ENCODE measurements at regions not wholly inside any gene's neighbourhood (a gene's known extent, or its start where the extent isn't known, plus 50 kb on each side); places are given as distances from the start of the nearest gene placed in this dataset.
"Not testable (repeated sequence)": the region's sequence is repeated elsewhere in the genome, so short reads cannot be mapped to it uniquely, and the experiment has no call there.

- intact Hi-C loops (cut with DNase I; ENCODE audit: low total_unique reads): no loop called here
- TF ChIP-seq, protein P1, sequence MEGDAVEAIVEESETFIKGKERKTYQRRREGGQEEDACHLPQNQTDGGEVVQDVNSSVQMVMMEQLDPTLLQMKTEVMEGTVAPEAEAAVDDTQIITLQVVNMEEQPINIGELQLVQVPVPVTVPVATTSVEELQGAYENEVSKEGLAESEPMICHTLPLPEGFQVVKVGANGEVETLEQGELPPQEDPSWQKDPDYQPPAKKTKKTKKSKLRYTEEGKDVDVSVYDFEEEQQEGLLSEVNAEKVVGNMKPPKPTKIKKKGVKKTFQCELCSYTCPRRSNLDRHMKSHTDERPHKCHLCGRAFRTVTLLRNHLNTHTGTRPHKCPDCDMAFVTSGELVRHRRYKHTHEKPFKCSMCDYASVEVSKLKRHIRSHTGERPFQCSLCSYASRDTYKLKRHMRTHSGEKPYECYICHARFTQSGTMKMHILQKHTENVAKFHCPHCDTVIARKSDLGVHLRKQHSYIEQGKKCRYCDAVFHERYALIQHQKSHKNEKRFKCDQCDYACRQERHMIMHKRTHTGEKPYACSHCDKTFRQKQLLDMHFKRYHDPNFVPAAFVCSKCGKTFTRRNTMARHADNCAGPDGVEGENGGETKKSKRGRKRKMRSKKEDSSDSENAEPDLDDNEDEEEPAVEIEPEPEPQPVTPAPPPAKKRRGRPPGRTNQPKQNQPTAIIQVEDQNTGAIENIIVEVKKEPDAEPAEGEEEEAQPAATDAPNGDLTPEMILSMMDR (IDR thresholded peaks at IDR 0.05): no peak
- TF ChIP-seq POLR2AphosphoS5 (IDR thresholded peaks at IDR 0.05): no peak
- TF ChIP-seq POLR2A (IDR thresholded peaks at IDR 0.05): no peak
- no peak overlapping the region for H3K27ac ChIP-seq
These were observed 146.5 kb downstream of the SPATA31D1 start for GRCh38 chr9:82135106-82135505.

GRCh38 chr9:82138081-82138480 lies 149.5 kb downstream of the SPATA31D1 start:
- H3K9me3 ChIP-seq; H3K27me3 ChIP-seq; H3K4me1 ChIP-seq; DNase-seq (ENCODE audit: low spot score in 2 of 2); H3K27ac ChIP-seq; H3K4me3 ChIP-seq; intact Hi-C loops (cut with DNase I; ENCODE audit: low total_unique reads); H3K36me3 ChIP-seq: not testable (repeated sequence)

More at GRCh38 chr9:82135106-82135505, 146.5 kb downstream of the SPATA31D1 start:
- H3K36me3 ChIP-seq: no peaks in the 10 kb centered on the region
- H3K27me3 ChIP-seq: no peaks in the 10 kb centered on the region
- no peak for DNase-seq (ENCODE audit: low spot score in 2 of 2)
- H3K9me3 ChIP-seq: no peaks in the 10 kb centered on the region
- H3K4me1 ChIP-seq: no peaks in the 10 kb centered on the region
- no peak overlapping the region for H3K4me3 ChIP-seq

DNA sequence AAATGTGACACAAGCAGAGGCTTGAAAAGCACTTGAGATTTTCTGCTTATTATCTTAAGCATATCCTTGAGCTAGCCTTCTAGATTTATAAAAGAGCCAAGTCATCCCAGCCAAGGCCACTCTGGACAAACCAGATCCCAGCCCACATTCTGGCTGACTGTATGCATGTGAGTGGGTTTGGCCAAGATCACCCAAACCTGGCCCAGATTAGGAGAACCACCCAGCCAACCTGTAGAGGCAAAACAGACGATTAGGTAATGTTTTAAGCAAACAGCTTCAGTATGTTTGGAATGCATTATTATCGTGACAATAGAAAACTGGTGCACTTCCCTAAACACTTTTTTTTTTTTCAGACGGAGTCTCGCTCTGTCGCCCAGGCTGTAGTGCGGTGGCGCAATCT lies 151.9 kb downstream of the SPATA31D1 start:
- no peaks in the 10 kb centered on the region for H3K36me3 ChIP-seq
- H3K9me3 ChIP-seq: no peaks in the 10 kb centered on the region
- H3K27me3 ChIP-seq: no peaks in the 10 kb centered on the region
- H3K4me3 ChIP-seq: no peak overlapping the region
- no peaks in the 10 kb centered on the region for H3K4me1 ChIP-seq
- no peak overlapping the region for H3K27ac ChIP-seq
- TF ChIP-seq POLR2A (IDR thresholded peaks at IDR 0.05) (no peak), POLR2AphosphoS5 (IDR thresholded peaks at IDR 0.05) (no peak)
- TF ChIP-seq, protein P1 (IDR thresholded peaks at IDR 0.05): no peak
- intact Hi-C loops (cut with DNase I; ENCODE audit: low total_unique reads): no loop called here
- no peak for DNase-seq (ENCODE audit: low spot score in 2 of 2)

GRCh38 chr9:82144803-82145202 lies 156.2 kb downstream of the SPATA31D1 start:
- TF ChIP-seq, protein P1 (IDR thresholded peaks at IDR 0.05): no peak
- TF ChIP-seq POLR2AphosphoS5 (IDR thresholded peaks at IDR 0.05) (no peak), POLR2A (IDR thresholded peaks at IDR 0.05) (no peak)
- H3K36me3 ChIP-seq: no peaks in the 10 kb centered on the region
- H3K4me1 ChIP-seq: no peaks in the 10 kb centered on the region
- no peak overlapping the region for H3K4me3 ChIP-seq
- H3K27ac ChIP-seq: no peak overlapping the region
- no peak for DNase-seq (ENCODE audit: low spot score in 2 of 2)
- no peaks in the 10 kb centered on the region for H3K9me3 ChIP-seq
- intact Hi-C loops (cut with DNase I; ENCODE audit: low total_unique reads): no loop called here
- peaks cover 0 to 4% of the 10 kb centered on the region in 2 donors for H3K27me3 ChIP-seq

DNA sequence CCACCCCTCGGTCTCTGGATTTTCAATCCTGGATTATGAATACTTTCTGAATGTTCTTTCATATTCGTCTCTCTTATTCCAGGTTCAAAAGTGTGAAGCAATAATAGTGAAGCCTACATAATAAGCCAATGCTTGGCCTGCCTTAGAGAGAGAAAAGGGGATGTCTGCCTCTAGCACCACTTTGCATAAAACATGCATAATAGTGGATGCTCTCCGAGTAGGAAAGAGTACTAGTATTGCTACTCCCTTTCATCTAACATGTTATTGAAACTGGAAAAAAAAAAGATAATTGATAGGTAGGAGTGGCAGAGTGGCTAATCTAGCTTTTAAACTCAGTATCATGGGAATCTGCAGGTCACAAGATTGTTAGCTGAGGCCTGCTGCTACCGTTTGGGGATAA lies 158.1 kb downstream of the SPATA31D1 start:
- TF ChIP-seq POLR2A (IDR thresholded peaks at IDR 0.05) (no peak), POLR2AphosphoS5 (IDR thresholded peaks at IDR 0.05) (no peak)
- TF ChIP-seq, protein P1 (IDR thresholded peaks at IDR 0.05): no peak
- DNase-seq (ENCODE audit: low spot score in 2 of 2): no peak
- no peak overlapping the region for H3K27ac ChIP-seq
- peaks cover 0 to 4% of the 10 kb centered on the region in 2 donors for H3K27me3 ChIP-seq
- intact Hi-C loops (cut with DNase I; ENCODE audit: low total_unique reads): no loop called here
- no peaks in the 10 kb centered on the region for H3K9me3 ChIP-seq
- H3K4me1 ChIP-seq: no peaks in the 10 kb centered on the region
- H3K36me3 ChIP-seq: no peaks in the 10 kb centered on the region
- no peak overlapping the region for H3K4me3 ChIP-seq

Measured in breast epithelium (tissue), 4 donors.